HG03135 (cell line): ENCODE measurements at regions not wholly inside any gene's neighbourhood (a gene's known extent, or its start where the extent isn't known, plus 50 kb on each side); places are given as distances from the start of the nearest gene placed in this dataset.

Source experiments
- ATAC-seq: cut with Tn5 transposase; IDR thresholded peaks from one replicate; pipeline ENCODE4 v1.9.1; 2021; ENCODE audit warnings: mild to moderate bottlenecking, moderate library complexity; ENCODE audit not compliant: unreplicated experiment

DNA sequence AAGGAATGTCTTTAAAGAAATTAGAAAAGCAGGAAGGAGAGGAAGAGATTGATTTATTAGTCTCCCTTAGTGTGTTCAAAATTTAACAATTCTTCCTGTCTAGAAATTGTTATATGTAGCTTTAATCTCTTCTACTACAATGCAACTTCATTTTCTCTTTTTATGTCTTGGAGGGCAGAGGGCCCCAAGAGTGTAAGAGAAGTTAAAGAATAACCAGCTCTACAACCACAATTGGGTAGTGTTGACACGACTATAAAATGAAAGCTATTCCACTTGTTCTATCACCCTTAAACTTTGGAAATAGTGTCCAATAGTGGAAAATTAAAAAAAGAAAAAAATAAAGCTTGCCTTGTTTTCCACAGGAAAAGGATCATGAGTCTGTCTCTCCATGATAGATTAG lies 82.6 kb upstream of the DPYD start:
- no peak for ATAC-seq

DNA sequence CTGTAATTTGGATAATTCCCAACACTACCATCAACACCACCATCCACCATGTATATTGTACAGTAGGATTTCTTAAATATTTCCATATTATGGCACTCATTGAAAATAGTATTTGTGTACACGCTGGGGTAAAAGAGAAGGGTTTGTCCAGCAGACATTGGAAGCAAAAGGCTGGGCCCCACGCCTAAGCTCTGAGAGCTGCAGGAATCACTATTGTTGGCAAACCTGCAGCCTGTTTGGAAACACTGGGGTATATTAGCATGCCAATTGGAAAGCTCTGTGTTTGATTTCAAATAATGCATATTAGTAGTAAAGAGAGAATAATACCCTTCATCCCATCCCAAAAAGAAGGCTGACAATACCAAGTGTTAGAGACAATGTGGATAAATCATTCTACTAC lies 81.5 kb upstream of the DPYD start:
- no peak for ATAC-seq

DNA sequence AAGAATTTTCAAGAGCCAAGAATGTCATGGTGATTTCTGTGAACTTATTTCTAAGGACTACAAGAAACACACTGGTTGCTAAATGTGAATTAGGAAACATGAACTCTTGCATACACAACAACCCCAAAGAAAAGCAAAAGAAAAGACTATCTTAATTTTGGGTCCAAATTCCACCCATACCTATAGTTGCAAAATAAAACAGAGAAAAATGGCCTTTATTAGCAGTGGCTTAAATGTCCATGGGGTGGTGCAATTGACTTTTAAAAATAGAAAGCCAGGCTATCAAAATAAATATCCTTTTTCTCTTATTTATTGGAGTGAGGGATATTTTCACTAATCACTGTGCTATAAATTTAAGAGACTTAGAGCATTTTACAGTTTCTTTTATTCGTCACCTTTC lies 80.9 kb upstream of the DPYD start:
- ATAC-seq: no peak

DNA sequence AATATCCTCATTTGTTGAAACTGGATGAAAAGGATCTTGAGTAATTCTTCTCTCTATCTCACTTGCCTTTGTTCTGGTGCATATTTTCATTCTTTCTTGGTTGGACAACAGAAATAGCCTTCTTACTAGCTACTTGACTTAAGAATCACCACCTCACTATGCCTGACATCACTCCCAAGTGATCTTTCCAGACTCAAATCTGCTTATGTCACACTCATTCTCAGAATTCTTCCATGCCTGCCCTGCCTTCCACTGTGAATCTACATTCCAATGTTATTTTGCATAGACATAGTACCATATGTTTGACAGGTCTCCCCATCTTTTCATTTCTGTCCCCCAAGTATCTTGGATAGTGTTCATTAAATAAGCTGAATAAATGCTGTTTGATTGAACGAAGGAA lies 78.5 kb upstream of the DPYD start:
- ATAC-seq: no peak

DNA sequence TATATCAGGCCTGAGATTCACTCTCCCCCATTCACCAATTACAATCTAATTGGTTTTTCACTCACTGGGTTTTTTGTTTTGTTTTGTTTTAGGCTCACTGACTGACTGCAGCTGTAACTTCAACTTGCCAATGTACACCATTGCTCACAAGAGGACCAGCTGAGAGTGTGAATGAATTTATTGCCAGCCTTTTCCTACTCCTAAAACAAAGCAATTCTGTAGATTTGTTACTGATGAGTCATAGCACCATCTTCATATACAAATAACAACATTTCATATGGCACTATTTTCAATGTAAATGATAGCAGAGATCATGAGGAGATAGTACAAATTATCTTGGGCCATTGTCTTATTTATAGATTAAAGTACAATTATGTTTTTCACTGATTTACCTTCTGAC lies 76.0 kb upstream of the DPYD start:
- no peak for ATAC-seq

DNA sequence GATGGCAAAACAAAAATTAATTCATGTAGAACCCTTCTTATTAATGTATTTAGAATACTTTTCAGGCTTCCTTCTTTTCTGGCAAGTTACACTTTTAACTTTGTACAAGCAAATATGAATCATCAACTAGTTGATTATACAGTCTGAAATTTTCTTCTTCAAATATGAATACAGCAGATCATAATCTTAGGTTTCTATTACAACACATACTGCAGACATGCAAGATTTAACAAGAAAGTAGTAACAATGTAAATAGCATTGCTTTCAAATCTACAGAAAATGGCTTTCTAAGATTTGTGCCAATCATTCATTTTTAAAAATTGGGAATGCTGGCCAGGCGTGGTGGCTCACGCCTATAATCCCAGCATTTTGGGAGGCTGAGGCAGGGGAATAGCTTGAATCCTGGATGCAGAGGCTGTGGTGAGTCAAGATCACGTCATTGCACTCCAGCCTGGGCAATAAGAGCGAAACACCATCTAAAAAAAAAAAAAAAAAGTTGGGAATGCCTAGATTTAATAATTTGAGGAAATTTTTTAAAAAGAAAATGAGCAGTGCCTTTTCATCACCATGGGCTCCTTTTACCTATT lies 68.4 kb upstream of the DPYD start:
- ATAC-seq: no peak

DNA sequence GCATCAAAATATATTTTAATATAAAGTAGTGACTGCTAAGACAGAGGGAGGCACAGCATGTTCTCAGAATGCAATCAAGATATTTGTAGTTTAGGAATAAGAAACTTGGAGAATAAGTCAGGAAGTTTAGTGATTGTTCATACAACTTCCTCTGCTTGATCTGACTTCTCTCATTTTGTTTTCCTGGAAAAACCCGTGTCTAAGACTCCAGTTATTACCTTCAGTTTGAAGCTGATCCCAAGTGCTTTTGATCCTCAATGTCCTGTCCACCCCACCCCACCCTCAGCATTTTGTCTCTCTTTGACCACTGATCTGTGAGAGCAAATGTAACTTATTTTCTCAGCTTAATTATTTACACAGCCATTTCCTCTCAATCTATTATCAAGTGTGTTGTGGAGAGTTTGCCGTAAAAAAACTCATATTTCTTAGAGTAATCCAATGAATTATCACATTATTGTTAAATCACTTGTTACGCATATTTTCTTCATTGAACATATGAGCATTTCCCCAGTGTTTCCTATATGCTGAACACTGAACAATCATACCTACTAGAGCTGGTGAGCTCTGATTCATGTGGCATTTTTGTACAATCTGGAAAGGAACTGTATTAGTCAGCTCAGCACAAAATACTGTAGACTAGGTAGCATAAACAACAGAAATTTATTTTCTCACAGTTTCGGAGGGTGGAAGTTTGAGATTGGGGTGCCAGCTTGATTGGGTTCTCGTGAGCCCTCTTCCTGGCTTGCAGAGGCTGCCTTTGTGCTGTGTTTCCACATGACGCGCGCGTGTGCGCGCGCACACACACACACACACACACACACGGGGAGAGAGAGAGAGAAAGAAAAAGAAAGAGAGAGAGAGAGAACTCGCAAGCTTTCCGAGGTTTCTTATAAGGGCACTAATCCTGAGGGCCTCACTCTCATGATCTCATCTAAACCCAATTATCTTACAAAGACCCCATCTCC lies 65.5 kb upstream of the DPYD start:
- ATAC-seq: no peak

DNA sequence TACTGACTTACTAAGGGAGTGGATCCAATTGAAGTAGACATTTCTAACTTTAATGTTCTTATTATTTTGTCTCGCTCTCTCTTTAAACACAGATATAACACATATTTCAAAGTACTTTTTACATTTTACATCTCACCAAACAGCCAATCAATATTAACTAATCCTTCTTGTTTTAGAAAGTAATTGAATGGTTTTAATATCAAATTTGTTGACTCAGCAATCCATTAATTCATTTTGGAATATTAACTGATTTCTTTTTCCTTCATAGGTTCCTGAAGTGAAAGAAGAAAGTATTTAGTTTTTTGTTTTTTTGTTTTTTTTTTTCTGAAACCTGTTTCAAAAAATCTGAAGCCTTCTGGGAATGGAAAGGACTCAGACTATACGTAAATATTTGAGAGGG lies 62.3 kb upstream of the DPYD start:
- ATAC-seq: no peak

DNA sequence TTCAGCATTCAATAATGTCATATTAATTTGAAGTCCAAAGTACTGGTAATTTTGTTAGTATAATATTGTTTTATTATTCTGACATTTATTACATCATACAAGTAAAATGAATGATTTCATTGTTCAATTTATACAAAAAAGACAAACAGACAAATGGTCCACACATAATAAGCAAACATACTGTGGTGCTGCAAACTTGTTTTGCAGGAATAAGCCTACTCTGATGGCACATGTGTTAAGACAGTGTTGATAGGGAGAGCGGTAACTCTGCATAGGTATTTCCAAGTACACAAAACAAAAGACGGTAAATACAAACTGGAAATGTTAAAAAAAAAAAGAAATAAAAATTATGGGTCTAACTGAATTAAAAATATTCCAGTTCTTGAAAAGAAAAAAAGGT lies 59.7 kb upstream of the DPYD start:
- ATAC-seq: no peak

DNA sequence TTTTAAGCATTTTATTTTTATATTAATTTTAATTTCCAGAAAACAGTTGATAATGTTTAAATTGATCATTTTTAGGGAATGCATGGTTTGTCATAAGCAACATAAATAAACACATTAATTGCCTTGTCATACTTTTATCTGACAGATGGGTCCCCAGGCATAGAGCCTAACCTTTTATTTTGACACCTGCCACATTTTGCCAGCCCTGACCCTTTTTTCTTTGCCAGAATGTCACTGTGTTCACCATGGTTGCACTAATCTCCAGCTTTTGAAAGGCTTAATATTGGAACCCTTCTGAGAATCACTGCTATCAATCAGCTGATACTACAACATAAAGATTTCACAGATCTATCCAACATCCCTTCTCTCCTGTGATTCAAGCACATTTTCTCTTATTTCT lies 56.0 kb upstream of the DPYD start:
- no peak for ATAC-seq
